ENCODE measurements at regions not wholly inside any gene's neighbourhood (a gene's known extent, or its start where the extent isn't known, plus 50 kb on each side); places are given as distances from the start of the nearest gene placed in this dataset.
A peak's percentile ranks its signal among the peaks of the same experiment; 100 is the strongest.

- no peak for TF ChIP-seq CTCF (conservative IDR thresholded peaks at IDR 0.05; ENCODE audit: control insufficient read depth, insufficient read depth, low read depth, low read length)
- no peak overlapping the region for H3K4me3 ChIP-seq (ENCODE audit: control insufficient read depth, low read depth, low read length)
- DNase-seq (ENCODE audit: low read depth): peak; percentile 35
These were observed 799.3 kb upstream of the ARGLU1 start for GRCh38 chr13:107367258-107367657.

GRCh38 chr13:107365466-107366215, 797.7 kb upstream of the ARGLU1 start:
- no peak for TF ChIP-seq CTCF (conservative IDR thresholded peaks at IDR 0.05; ENCODE audit: control insufficient read depth, insufficient read depth, low read depth, low read length)
- peak; percentile 33 for DNase-seq (ENCODE audit: low read depth)
- H3K4me3 ChIP-seq (ENCODE audit: control insufficient read depth, low read depth, low read length): no peak overlapping the region

GRCh38 chr13:107364658-107365057, 796.7 kb upstream of the ARGLU1 start:
- DNase-seq (ENCODE audit: low read depth): no peak
- no peak for TF ChIP-seq CTCF (conservative IDR thresholded peaks at IDR 0.05; ENCODE audit: control insufficient read depth, insufficient read depth, low read depth, low read length)
- no peak overlapping the region for H3K4me3 ChIP-seq (ENCODE audit: control insufficient read depth, low read depth, low read length)

- no peak overlapping the region for H3K4me3 ChIP-seq (ENCODE audit: control insufficient read depth, low read depth, low read length)
- DNase-seq (ENCODE audit: low read depth): peak; percentile 24
- TF ChIP-seq CTCF (conservative IDR thresholded peaks at IDR 0.05; ENCODE audit: control insufficient read depth, insufficient read depth, low read depth, low read length): no peak
These were observed 793.7 kb upstream of the ARGLU1 start for GRCh38 chr13:107361666-107362065.

- TF ChIP-seq CTCF (conservative IDR thresholded peaks at IDR 0.05; ENCODE audit: control insufficient read depth, insufficient read depth, low read depth, low read length): no peak
- no peak for DNase-seq (ENCODE audit: low read depth)
- H3K4me3 ChIP-seq (ENCODE audit: control insufficient read depth, low read depth, low read length): no peak overlapping the region
These were observed 792.1 kb upstream of the ARGLU1 start for GRCh38 chr13:107360010-107360409.

GRCh38 chr13:107358866-107359265, 790.9 kb upstream of the ARGLU1 start:
- H3K4me3 ChIP-seq (ENCODE audit: control insufficient read depth, low read depth, low read length): no peak overlapping the region
- DNase-seq (ENCODE audit: low read depth): no peak
- TF ChIP-seq CTCF (conservative IDR thresholded peaks at IDR 0.05; ENCODE audit: control insufficient read depth, insufficient read depth, low read depth, low read length): no peak

Data from fibroblast of mammary gland (primary cell).